Heart right ventricle (tissue), 16 donors: ENCODE measurements at regions not wholly inside any gene's neighbourhood (a gene's known extent, or its start where the extent isn't known, plus 50 kb on each side); places are given as distances from the start of the nearest gene placed in this dataset.

Experiments used
- ATAC-seq, 8 donors: fragments of 200-7000 bp; cut with Tn5 transposase; one replicate each; pipeline ENCODE4 v1.9.1; 2020; ENCODE audit warnings: mild to moderate bottlenecking in 8 of 8, moderate library complexity in 8 of 8, moderate number of reproducible peaks in 1 of 8
- DNase-seq, 2 donors: peaks; one replicate each; pipeline ENCODE4 v3.0.0-alpha.2; 2020
- H3K27ac ChIP-seq, 10 donors: fragments of 200-600 bp; sonication (generic) in 2 of 10; one replicate each; pipeline versions ENCODE4 v1.5.0 to v1.8.0; 2020 to 2022; ENCODE audit warnings: mild to moderate bottlenecking in 3 of 10
- H3K27me3 ChIP-seq, 7 donors: fragments of 200-600 bp; one replicate each; pipeline ENCODE4 v1.8.0; 2021 to 2022; ENCODE audit warnings: mild to moderate bottlenecking in 2 of 7
- H3K36me3 ChIP-seq, 9 donors: fragments of 200-600 bp; sonication (generic) in 1 of 9; one replicate each; pipeline versions ENCODE4 v1.5.0 to v1.8.0; 2020 to 2022; ENCODE audit warnings: mild to moderate bottlenecking in 2 of 9
- H3K4me1 ChIP-seq, 9 donors: fragments of 200-600 bp; sonication (generic) in 1 of 9; one replicate each; pipeline versions ENCODE4 v1.5.0 to v1.8.0; 2020 to 2022; ENCODE audit warnings: mild to moderate bottlenecking in 4 of 9
- H3K4me3 ChIP-seq, 10 donors: fragments of 200-600 bp; sonication (generic) in 2 of 10; one replicate each; pipeline versions ENCODE4 v1.5.0 to v1.8.0; 2020 to 2022; ENCODE audit warnings: mild to moderate bottlenecking in 7 of 10, moderate library complexity in 2 of 10
- H3K9me3 ChIP-seq, 11 donors: fragments of 200-600 bp in 10 of 11; sonication (generic) in 2 of 11; one replicate each; pipeline versions ENCODE4 v1.5.0 to v1.8.0; 2013 to 2022; ENCODE audit warnings: mild to moderate bottlenecking in 2 of 11, control low read depth in 1 of 11, moderate library complexity in 1 of 11
- CTCF ChIP-seq, 9 donors: fragments of 200-600 bp; sonication (generic) in 2 of 9; IDR thresholded peaks; one replicate each; pipeline versions ENCODE4 v1.5.0 to v1.8.0; 2021 to 2022; ENCODE audit warnings: antibody characterized with exemption in 9 of 9, mild to moderate bottlenecking in 5 of 9, moderate library complexity in 1 of 9
- WGBS, 2 donors: extraction: QIAGEN DNeasy Blood & Tissue Kit; methylation state at CpG; one replicate each; pipeline ENCODE4 v1.1.7; 2013; ENCODE audit warnings: inconsistent platforms in 1 of 2; 5-methylcytosine and 5-hydroxymethylcytosine counted together
- intact Hi-C, 10 donors: fragments of 100-400 bp; cut with DNase I; formaldehyde crosslinking; loops; one replicate each; pipeline versions ENCODE4 v1.11.1 to v1.14.2; 2022
- donor health status: Arrhythmogenic right ventricular cardiomyopathy.
- donor health status: ischemic (EF 13 %, LVEDD 7.1; RV severe dilation, severe dysfunction).
- donor health status: healthy with polysubstance abuse.
- donor health status: DM: no; HTN: yes; CAD: no.
- donor health status: DM: no; HTN: no; CAD: no.
- donor health status: ischemic (EF 25% LVEDD 6.9; RV normal size, moderate dysfunction).
- donor health status: ischemic (EF 25% LVEDD 5.7; RV mildly dilated, moderate dysfunction).
- donor health status: healthy.
- donor health status: DM: yes; HTN: yes; CAD: no.
- donor health status: Ischemic cardiomyopathy.
- donor health status: ischemic (EF 35%, LVEDD 5.7; RV mildly dilated, moderate dysfunction).
- donor health status: nonischemic (EF 11% LVEDD 7.7; RV severe dilation, severe dysfunction).
- donor health status: DM: yes; HTN: yes; CAD: no.
- donor health status: PGD.
- donor health status: ischemic (EF 29% LVEDD 5.4; RV normal size, mild dysfunction).
- donor health status: nonischemic (EF 23%, LVEDD 6.1; RV moderate dilation, normal function).

GRCh38 chr16:63995025-63995424 is 1126.8 kb downstream of the CDH11 start:
- intact Hi-C loops: no loop called here
- Histone ChIP-seq H3K4me3 (no peak overlapping the region), H3K36me3 (no peaks in the 10 kb centered on the region), H3K4me1 (no peaks in the 10 kb centered on the region), H3K27ac (no peak overlapping the region), H3K9me3 (peaks cover 0 to 9% (median 0%) of the 10 kb centered on the region in 11 donors), H3K27me3 (no peaks in the 10 kb centered on the region)
- ATAC-seq: no peak
- no peak for DNase-seq
- 92 to 97% methylated on average over 8 of the region's 8 CpGs for WGBS, 2 donors
- TF ChIP-seq CTCF (IDR thresholded peaks at IDR 0.05): no peak

GRCh38 chr16:63983401-63983800 is 1138.5 kb downstream of the CDH11 start:
- no peak for DNase-seq
- no peak overlapping the region for H3K27ac ChIP-seq

GRCh38 chr16:63982741-63983140 is 1139.1 kb downstream of the CDH11 start:
- H3K36me3 ChIP-seq: no peaks in the 10 kb centered on the region
- 46 to 64% methylated on average over 3 of the region's 3 CpGs for WGBS, 2 donors
- ATAC-seq (no peak), DNase-seq (no peak)
- H3K27me3 ChIP-seq: no peaks in the 10 kb centered on the region
- intact Hi-C loops: no loop called here
- no peak overlapping the region for H3K4me3 ChIP-seq
- TF ChIP-seq CTCF (IDR thresholded peaks at IDR 0.05): no peak
- no peak overlapping the region for H3K27ac ChIP-seq
- peaks cover 0 to 7% (median 0%) of the 10 kb centered on the region in 11 donors for H3K9me3 ChIP-seq
- no peaks in the 10 kb centered on the region for H3K4me1 ChIP-seq

More at GRCh38 chr16:63983401-63983800, 1138.5 kb downstream of the CDH11 start:
- Histone ChIP-seq H3K4me1 (no peaks in the 10 kb centered on the region), H3K9me3 (peaks cover 0 to 7% (median 0%) of the 10 kb centered on the region in 11 donors), H3K36me3 (no peaks in the 10 kb centered on the region), H3K27me3 (no peaks in the 10 kb centered on the region), H3K4me3 (no peak overlapping the region)
- no peak for TF ChIP-seq CTCF (IDR thresholded peaks at IDR 0.05)
- intact Hi-C loops: no loop called here
- 73 to 79% methylated on average over 2 of the region's 2 CpGs for WGBS, 2 donors
- no peak for ATAC-seq

GRCh38 chr16:63982110-63982509 is 1139.8 kb downstream of the CDH11 start:
- no peak for TF ChIP-seq CTCF (IDR thresholded peaks at IDR 0.05)
- WGBS, 2 donors: 86 to 87% methylated on average over 5 of the region's 5 CpGs

More at GRCh38 chr16:63982110-63982509, 1139.8 kb downstream of the CDH11 start:
- Histone ChIP-seq H3K4me1 (no peaks in the 10 kb centered on the region), H3K9me3 (peaks cover 0 to 7% (median 0%) of the 10 kb centered on the region in 11 donors), H3K27me3 (no peaks in the 10 kb centered on the region), H3K36me3 (no peaks in the 10 kb centered on the region), H3K4me3 (no peak overlapping the region), H3K27ac (no peak overlapping the region)
- ATAC-seq (no peak), DNase-seq (no peak)
- intact Hi-C loops: no loop called here
